Lower leg skin (tissue), 4 donors: ENCODE measurements at regions not wholly inside any gene's neighbourhood (a gene's known extent, or its start where the extent isn't known, plus 50 kb on each side); places are given as distances from the start of the nearest gene placed in this dataset.
"Not testable (repeated sequence)": the region's sequence is repeated elsewhere in the genome, so short reads cannot be mapped to it uniquely, and the experiment has no call there.

Source experiments
- DNase-seq, 2 donors: peaks; one replicate each; pipeline ENCODE4 v3.0.0-alpha.2; 2019; ENCODE audit warnings: low spot score in 2 of 2
- H3K4me3 ChIP-seq: fragments of 200-600 bp; sonication (generic); 2 replicates; pipeline ENCODE4 v1.5.1; 2017; ENCODE audit warnings: mild to moderate bottlenecking, low read depth; ENCODE audit not compliant: poor library complexity, severe bottlenecking
- CTCF ChIP-seq, 3 donors: fragments of 450-650 bp; IDR thresholded peaks; one replicate each; pipeline ENCODE4 v1.5.1; 2016; ENCODE audit warnings: antibody characterized with exemption in 3 of 3, mild to moderate bottlenecking in 3 of 3, moderate library complexity in 2 of 3
- POLR2A ChIP-seq, 2 donors: fragments of 450-650 bp; IDR thresholded peaks; one replicate each; pipeline ENCODE4 v1.6.1; 2016 to 2017; ENCODE audit warnings: antibody characterized with exemption in 2 of 2, mild to moderate bottlenecking in 1 of 2, moderate library complexity in 1 of 2
- WGBS, 2 donors: methylation state at CpG; one replicate each; pipeline ENCODE4 v1.1.5; 2018; 5-methylcytosine and 5-hydroxymethylcytosine counted together
- intact Hi-C: fragments of 100-400 bp; cut with DNase I; formaldehyde crosslinking; loops from one replicate; pipeline ENCODE4 v1.15.0; 2023; ENCODE audit warnings: low total_unique reads

GRCh38 chr14:61147831-61148549, 133.1 kb downstream of the TMEM30B start:
- no peak for DNase-seq
- TF ChIP-seq CTCF (IDR thresholded peaks at IDR 0.05) (no peak), POLR2A (IDR thresholded peaks at IDR 0.05) (no peak)
- no peak overlapping the region for H3K4me3 ChIP-seq
- intact Hi-C loops = no loop called here
- WGBS, 2 donors = 66 to 82% methylated on average over 20 to 21 of the region's 21 CpGs

- WGBS, 2 donors = 31 to 38% methylated on average over 7 of the region's 7 CpGs
- no peak overlapping the region for H3K4me3 ChIP-seq
- no peak for DNase-seq
- intact Hi-C loops = no loop called here
- TF ChIP-seq CTCF (IDR thresholded peaks at IDR 0.05) (no peak), POLR2A (IDR thresholded peaks at IDR 0.05) (no peak)
Measured at GRCh38 chr14:61147381-61147821, 133.7 kb downstream of the TMEM30B start.

GRCh38 chr14:61146899-61147298, 134.2 kb downstream of the TMEM30B start:
- no peak overlapping the region for H3K4me3 ChIP-seq
- 95% methylated on average over 1 of the region's 1 CpG for WGBS, 2 donors
- DNase-seq = no peak
- no peak for TF ChIP-seq POLR2A (IDR thresholded peaks at IDR 0.05)
- no peak for TF ChIP-seq CTCF (IDR thresholded peaks at IDR 0.05)
- intact Hi-C loops = no loop called here

- DNase-seq = no peak
- H3K4me3 ChIP-seq = no peak overlapping the region
- WGBS, 2 donors = 25 to 35% methylated on average over 7 of the region's 7 CpGs
- intact Hi-C loops = no loop called here
- TF ChIP-seq CTCF (IDR thresholded peaks at IDR 0.05) (no peak), POLR2A (IDR thresholded peaks at IDR 0.05) (no peak)
Measured at GRCh38 chr14:61145903-61146481, 135.1 kb downstream of the TMEM30B start.

- intact Hi-C loops = no loop called here
- H3K4me3 ChIP-seq = no peak overlapping the region
- no peak for TF ChIP-seq CTCF (IDR thresholded peaks at IDR 0.05)
- no peak for TF ChIP-seq POLR2A (IDR thresholded peaks at IDR 0.05)
- peak in 1 of 2 donors; percentile 44 for DNase-seq
- 19 to 29% methylated on average over 8 of the region's 8 CpGs for WGBS, 2 donors
Measured at GRCh38 chr14:61145034-61145902, 135.9 kb downstream of the TMEM30B start.

- H3K4me3 ChIP-seq, intact Hi-C loops, DNase-seq: not testable (repeated sequence)
- WGBS, 2 donors = 87 to 94% methylated on average over 7 of the region's 7 CpGs
Measured at GRCh38 chr14:61144117-61145033, 136.8 kb downstream of the TMEM30B start.
